Left lung (tissue), 4 donors: ENCODE measurements at regions not wholly inside any gene's neighbourhood (a gene's known extent, or its start where the extent isn't known, plus 50 kb on each side); places are given as distances from the start of the nearest gene placed in this dataset.

Experiments
- ATAC-seq: fragments of 200-7000 bp; cut with Tn5 transposase; one replicate; pipeline ENCODE4 v1.9.1; 2020; ENCODE audit warnings: moderate library complexity
- DNase-seq, 4 donors: peaks; one replicate each; pipeline ENCODE4 v3.0.0-alpha.2; 2013 to 2020
- H3K27ac ChIP-seq, 2 donors: fragments of 200-600 bp; sonication (generic) in 1 of 2; one replicate each; pipeline versions ENCODE4 v1.5.0 to v1.8.0; 2020 to 2021
- H3K27me3 ChIP-seq, 2 donors: fragments of 200-600 bp; sonication (generic) in 1 of 2; one replicate each; pipeline versions ENCODE4 v1.5.0 to v1.8.0; 2020 to 2021
- H3K36me3 ChIP-seq, 2 donors: fragments of 200-600 bp; sonication (generic) in 1 of 2; one replicate each; pipeline versions ENCODE4 v1.5.0 to v1.8.0; 2020 to 2021
- H3K4me1 ChIP-seq, 2 donors: fragments of 200-600 bp; one replicate each; pipeline ENCODE4 v1.8.0; 2021
- H3K4me3 ChIP-seq, 2 donors: fragments of 200-600 bp; sonication (generic) in 1 of 2; one replicate each; pipeline versions ENCODE4 v1.5.0 to v1.8.0; 2020 to 2021; ENCODE audit warnings: mild to moderate bottlenecking in 1 of 2
- H3K9me3 ChIP-seq, 2 donors: fragments of 200-600 bp; sonication (generic) in 1 of 2; one replicate each; pipeline versions ENCODE4 v1.5.0 to v1.8.0; 2020 to 2021
- CTCF ChIP-seq, 2 donors: fragments of 200-600 bp; sonication (generic) in 1 of 2; IDR thresholded peaks; one replicate each; pipeline versions ENCODE4 v1.5.0 to v1.8.0; 2021; ENCODE audit warnings: antibody characterized with exemption in 2 of 2
- intact Hi-C, 2 donors: fragments of 100-400 bp; cut with DNase I; formaldehyde crosslinking; loops; one replicate each; pipeline versions ENCODE4 v1.11.2 to v1.14.2; 2022
- donor health status: DM: no; HTN: yes; CAD: no.
- donor health status: DM: no; HTN: no; CAD: no.

GRCh38 chr12:24281341-24281740, 331.9 kb upstream of the SOX5 start:
- no peak for TF ChIP-seq CTCF (IDR thresholded peaks at IDR 0.05)
- intact Hi-C loops, result no loop called here
- Histone ChIP-seq H3K36me3 (no peaks in the 10 kb centered on the region), H3K4me1 (peaks cover 0 to 9% of the 10 kb centered on the region in 2 donors), H3K4me3 (no peak overlapping the region), H3K9me3 (no peaks in the 10 kb centered on the region), H3K27ac (no peak overlapping the region), H3K27me3 (no peaks in the 10 kb centered on the region)
- DNase-seq (no peak), ATAC-seq (no peak)

GRCh38 chr12:24280056-24280842, 330.8 kb upstream of the SOX5 start:
- Histone ChIP-seq H3K4me3 (no peak overlapping the region), H3K4me1 (peaks cover 0 to 9% of the 10 kb centered on the region in 2 donors), H3K9me3 (no peaks in the 10 kb centered on the region), H3K27ac (peak overlapping the region in 1 of 2 donors; percentile 40), H3K36me3 (no peaks in the 10 kb centered on the region), H3K27me3 (no peaks in the 10 kb centered on the region)
- peak; percentile 65 for ATAC-seq
- intact Hi-C loops, result no loop called here
- TF ChIP-seq CTCF (IDR thresholded peaks at IDR 0.05), result no peak
- no peak for DNase-seq

GRCh38 chr12:24278832-24279231, 329.4 kb upstream of the SOX5 start:
- H3K27ac ChIP-seq, result no peak overlapping the region
- no peak for TF ChIP-seq CTCF (IDR thresholded peaks at IDR 0.05)
- H3K27me3 ChIP-seq, result no peaks in the 10 kb centered on the region
- ATAC-seq (no peak), DNase-seq (no peak)
- peaks cover 0 to 9% of the 10 kb centered on the region in 2 donors for H3K4me1 ChIP-seq
- no peak overlapping the region for H3K4me3 ChIP-seq
- intact Hi-C loops, result no loop called here
- H3K36me3 ChIP-seq, result no peaks in the 10 kb centered on the region
- H3K9me3 ChIP-seq, result no peaks in the 10 kb centered on the region

- Histone ChIP-seq H3K27me3 (no peaks in the 10 kb centered on the region), H3K4me1 (no peaks in the 10 kb centered on the region), H3K9me3 (no peaks in the 10 kb centered on the region), H3K27ac (no peak overlapping the region), H3K4me3 (no peak overlapping the region), H3K36me3 (no peaks in the 10 kb centered on the region)
- no peak for TF ChIP-seq CTCF (IDR thresholded peaks at IDR 0.05)
- ATAC-seq, result no peak
- DNase-seq, result no peak
- intact Hi-C loops, result no loop called here
These were observed 321.5 kb upstream of the SOX5 start for GRCh38 chr12:24270965-24271364.

- no peak for TF ChIP-seq CTCF (IDR thresholded peaks at IDR 0.05)
- intact Hi-C loops, result no loop called here
- Histone ChIP-seq H3K27me3 (no peaks in the 10 kb centered on the region), H3K4me1 (no peaks in the 10 kb centered on the region), H3K36me3 (no peaks in the 10 kb centered on the region), H3K27ac (no peak overlapping the region), H3K4me3 (no peak overlapping the region), H3K9me3 (no peaks in the 10 kb centered on the region)
- no peak for DNase-seq
- ATAC-seq, result no peak
These were observed 321.0 kb upstream of the SOX5 start for GRCh38 chr12:24270464-24270863.
